SHP77 (cell line): ENCODE measurements at regions not wholly inside any gene's neighbourhood (a gene's known extent, or its start where the extent isn't known, plus 50 kb on each side); places are given as distances from the start of the nearest gene placed in this dataset.
"Not testable (repeated sequence)": the region's sequence is repeated elsewhere in the genome, so short reads cannot be mapped to it uniquely, and the experiment has no call there.

ENCODE experiments used
- DNase-seq, 2 experiments: peaks; one replicate each; lab custom pipeline; 2025; lab: John Stamatoyannopoulos, UW

DNA sequence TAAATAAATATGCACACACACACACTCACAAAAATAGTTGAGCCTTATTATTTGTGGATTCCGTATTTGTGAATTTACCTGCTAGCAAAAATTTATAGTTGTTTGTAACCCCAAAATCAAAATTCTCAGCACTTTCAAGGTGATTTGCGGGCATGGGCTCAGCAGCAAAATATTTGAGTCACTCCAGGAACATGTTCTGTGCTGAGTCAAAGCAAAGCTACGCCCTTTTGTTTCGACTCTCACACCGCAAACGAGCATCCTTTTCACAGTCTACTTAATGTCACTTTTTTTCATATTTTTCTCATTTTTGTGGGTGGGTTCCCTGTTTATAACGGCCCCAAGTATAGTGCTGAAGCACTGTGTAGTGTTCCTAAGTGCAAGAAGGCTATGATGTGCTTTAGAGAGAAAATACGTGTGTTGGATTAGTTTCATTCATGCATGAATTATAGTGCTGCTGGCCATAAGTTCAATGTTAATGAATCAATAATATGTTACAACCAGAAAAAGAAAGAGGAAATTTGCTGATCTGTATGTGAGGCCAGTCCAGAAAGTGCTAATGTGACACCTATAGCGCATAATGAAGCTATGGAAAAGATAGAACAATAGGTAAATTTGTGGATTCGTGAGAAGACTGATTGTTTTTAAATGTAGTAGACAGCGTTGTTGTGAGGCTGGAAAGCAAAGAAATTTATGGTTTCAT lies 723.2 kb upstream of the AGA start:
- DNase-seq = no peak

DNA sequence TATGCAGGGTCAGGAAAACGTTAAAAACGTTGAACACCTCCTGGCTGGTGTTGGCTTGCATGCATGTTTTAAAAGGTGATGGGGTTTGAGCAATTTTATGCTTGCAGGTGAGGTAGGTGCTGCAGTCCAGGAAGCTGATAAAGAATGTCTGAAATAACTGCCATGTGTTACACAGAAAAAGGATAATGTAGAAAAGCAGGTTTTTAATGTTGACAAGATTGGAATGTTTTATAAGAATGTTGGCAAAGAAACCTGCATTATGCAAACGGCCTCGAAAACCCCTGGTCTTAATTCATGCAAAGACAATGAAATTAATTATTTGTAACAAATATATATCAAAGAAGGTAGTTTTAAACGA lies 723.7 kb upstream of the AGA start:
- DNase-seq = no peak

DNA sequence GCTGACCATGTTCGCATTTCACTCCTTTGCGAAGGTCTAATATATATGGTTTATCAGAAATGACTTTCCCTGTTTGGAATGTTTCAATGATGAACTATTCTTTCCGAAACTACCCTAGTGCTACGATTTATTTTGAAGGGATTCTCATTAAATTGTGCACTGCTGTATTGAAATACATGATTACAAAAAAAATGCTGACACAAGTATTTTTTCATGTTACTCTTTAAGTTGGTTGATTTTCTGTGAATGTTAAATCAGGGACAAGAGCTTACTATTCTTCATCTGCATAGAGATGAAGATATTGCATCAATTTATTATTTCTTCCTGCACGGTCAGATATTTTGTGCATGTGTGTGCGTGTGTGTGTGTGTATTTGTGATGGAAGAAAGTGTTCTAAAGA lies 731.5 kb upstream of the AGA start:
- no peak for DNase-seq

DNA sequence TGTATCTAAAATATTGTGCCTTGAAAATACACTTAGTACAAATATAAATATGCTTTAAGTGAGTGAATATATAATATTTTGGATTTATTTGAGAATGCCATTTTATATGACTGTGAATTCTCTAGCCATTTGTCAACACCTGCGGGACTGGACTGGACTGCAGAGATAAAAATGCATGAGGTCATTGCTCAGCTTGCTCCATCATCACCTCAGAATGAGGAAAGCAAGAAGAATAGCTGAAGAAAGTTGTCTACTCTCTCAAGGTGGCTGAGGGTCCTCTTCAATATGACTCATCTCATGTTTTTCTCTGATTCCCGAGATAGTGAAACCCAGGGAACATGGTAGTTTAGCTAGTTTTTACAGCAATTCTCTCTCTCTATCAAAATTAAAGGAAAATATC lies 732.5 kb upstream of the AGA start:
- no peak for DNase-seq

DNA sequence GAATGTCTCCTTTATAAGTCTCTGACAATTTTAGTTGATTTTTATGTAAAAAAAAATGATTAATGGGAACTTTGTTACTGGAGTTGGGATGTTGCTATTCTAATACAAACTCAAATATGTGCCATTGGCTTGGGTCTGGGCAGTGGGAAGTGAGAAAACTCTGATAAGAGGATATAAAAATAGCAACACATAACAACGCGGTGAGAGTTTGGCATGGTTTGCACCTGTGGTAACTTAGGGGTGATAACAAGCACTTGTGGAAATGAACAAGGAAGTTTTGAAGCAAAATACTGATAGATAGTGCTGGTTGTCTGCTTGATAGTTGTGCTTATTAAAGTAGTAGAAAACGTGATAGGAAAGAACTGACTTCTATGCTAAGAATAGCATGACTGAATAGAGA lies 743.3 kb upstream of the AGA start:
- DNase-seq = no peak

DNA sequence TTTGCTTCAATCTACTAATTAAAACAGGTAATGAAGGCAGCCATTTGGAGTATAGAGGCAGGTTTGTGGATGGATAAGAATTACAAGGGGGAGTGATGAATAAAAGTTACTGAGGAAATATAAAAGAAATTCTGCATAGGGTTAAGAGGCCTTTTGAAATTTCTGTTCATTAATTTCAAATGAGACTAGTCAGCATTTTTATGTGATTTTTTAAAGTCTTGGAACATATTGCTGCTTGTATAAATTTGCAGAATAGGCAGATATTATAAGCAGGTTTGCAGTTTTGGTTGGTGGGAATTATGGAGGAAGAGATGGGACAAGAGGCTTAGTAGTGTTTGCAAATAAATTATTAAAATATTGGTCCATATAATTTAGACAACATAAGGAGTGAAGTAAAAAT lies 750.4 kb upstream of the AGA start:
- DNase-seq = no peak

DNA sequence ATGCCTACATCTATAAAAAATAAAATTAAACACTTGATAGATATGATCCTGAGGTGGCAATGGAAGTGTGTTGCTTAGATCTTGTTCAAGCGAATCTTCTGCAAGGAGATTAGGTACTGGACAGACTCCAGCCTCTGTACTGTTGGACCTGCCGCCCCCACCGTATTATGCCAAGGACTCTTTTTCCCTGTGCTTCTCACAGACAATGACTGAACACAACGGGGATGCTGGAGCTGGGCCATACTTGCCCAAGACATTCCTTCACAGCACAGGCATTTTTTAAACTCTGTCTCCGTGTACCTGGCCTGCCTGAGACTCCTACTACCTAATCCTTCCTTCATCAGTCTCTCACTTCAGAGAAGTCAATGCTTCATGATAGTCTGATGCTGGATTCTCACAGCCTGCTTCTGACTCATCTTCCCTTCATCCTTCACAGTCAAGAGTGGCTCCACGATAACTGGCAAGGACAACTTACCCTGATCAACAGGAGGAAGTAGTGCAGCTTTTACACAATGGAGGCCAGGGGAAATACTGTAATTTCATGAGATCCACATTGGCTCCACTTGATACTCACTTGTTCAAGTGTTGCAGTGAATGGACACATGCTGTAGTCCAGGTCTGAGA lies 754.6 kb upstream of the AGA start:
- DNase-seq = no peak

DNA sequence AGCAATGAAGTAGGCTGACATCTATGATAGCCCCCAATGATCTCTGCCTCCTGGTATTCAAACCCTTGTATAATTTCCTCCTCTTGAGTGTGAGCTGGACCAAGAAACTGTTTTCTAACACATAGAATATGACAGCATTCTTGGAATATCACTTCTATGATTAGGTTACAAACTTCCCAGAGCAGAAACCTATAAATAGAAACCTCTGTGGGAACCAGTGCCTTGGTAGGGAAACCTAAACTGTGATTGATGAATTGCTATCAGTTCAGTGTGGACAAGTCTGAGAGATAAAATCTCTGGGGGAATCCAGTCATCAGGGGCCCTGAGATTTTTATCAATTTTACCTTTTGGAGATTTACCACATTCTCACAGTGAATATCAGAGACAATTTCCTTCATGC lies 756.5 kb upstream of the AGA start:
- no peak for DNase-seq

DNA sequence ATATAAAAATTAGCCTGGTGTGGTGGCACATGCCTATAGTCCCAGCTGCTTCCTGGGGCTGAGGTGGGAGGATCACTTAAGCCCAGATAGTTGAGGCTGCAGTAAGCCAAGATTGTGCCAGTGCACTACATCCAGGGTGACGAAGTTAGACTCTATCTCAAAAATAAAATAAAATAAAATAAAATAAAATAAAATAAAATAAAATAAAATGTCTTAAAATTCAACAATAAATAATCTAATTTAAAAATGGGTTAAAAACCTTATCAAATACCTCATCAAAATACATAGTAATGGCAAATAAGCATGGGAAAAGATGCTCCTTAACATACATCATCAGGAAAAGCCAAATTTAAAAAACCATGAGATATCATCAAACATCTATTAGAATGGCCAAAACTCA lies 760.2 kb upstream of the AGA start:
- no peak for DNase-seq

DNA sequence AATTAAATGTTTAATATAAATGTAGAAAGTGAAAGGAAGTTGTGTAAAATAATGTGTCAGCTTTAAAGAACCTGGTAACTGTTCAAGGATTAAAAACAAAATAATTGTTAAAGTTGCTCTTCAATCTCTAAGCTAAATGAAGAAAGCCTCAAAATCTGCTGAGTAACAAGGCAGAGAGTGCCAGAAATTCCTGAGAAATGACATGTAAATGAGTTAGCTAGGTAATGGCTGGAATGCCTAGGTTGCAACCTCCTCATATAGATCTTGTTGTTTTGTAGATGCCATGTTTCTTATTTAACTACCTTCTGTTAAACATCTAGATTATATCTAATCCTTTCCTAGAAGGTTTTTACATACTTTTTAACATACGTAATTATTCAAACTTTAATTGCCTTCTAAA lies 763.6 kb upstream of the AGA start:
- DNase-seq = no peak

DNA sequence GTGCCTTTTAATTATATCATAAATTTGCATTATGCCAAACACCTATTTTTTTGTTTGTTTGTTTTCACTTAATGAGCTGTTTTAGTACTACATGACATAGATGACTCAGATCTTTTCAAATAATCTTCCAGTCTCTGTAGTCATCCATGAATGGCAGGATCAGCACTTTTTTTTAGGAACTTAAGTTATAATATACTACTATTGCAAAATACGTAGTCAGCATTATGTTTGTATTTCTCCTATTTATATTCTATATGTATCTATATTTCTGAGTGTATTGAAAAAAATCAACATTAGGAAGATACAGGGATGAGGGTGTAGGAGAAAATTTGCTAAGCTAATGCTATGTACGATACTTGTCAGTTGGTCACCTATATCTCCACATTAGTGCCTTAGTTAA lies 773.1 kb upstream of the AGA start:
- no peak for DNase-seq

DNA sequence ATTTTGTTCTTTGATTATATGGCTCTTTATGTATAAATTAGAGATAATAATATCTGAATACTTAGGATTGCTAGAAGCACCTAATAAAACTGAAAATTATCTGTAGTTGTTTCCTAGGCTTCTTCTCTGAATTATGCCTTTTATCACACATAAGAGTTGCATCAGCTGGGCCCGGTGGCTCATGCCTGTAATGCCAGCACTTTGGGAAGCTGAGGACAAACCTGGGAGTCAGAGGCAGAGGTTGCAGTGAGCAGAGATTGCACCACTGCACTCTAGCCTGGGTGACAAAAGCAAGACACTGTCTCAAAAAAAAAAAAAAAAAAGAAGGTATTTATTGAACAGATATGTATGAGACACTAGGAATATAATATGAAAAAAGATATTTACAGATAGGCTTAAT lies 773.5 kb upstream of the AGA start:
- no peak for DNase-seq

DNA sequence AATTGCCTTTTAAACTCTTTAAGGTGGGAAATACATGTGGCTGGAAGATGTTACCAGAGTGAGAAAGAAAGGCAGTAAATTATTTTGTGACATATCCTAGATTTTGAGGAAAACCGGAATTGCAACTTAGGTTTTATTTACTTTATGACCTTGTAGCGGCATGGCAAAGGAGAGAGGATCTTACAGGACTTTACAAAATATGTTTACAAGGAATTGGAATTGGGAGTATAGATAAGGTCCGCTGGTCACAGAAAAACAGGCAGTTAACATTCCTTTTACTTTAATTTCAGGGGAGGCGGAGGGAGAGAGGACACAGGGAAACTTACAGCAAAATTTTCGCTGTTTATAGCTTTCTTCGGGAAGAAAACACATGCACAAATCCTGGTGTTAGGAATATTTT lies 784.2 kb upstream of the AGA start:
- not testable (repeated sequence) for DNase-seq

DNA sequence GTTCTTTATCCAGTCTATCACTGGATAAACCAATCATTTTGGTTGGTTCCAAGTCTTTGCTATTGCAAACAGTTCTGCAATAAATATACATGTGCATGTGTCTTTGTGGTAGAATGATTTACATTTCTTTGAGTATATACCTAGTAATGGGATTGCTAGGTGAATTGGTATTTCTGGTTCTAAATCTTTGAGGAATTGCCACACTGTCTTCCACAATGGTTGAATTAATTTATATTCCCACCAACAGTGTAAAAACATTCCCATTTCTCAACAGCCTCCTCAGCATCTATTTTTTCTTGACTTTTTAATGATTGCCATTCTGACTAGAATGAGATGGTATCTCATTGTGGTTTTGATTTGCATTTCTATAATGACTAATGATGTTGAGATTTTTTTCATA lies 791.7 kb upstream of the AGA start:
- no peak for DNase-seq

DNA sequence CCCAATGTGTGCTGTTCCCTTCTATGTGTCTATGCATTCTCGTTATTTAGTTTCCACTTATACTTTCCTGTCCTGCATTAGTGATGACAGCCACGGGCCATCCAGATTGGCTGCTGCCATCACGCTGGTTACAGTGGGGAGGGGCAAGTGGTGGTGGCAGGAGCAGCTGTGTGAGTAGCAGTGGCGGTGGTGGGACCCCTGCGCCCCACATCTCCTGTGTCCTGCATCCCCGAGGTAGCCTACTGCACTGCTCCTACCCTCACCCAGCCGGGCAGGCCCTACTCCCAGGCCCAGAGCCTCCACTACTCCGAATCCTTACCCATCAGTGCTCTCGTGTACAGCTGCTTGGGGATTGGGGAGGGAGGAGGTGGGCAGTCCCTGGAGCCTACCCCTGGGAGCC lies 798.7 kb upstream of the AGA start:
- no peak for DNase-seq

DNA sequence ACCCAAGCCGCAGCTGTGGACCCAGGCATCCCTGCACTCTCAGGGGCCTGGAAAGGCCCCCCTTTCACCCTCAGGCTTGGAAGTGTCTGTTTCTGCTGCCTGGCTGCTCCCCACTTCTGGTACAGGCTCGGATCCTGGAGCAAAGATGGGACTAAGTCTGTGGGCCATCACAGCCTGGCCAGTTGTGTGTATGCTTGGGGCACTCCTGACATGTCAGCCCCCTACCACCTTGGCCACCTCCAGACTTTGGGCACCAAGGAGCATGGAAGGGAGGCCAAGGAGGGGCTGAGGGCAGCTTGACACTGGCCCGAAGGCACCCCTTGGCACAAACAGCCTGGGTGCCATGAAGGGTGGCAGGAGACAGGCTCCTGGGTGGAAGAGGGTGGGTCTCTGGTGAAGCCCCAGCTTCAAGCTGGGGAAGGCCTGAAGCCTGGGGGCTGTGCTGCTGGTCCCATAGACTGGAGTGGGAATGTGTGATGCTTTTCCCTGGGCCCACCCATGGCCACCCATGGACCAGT lies 799.4 kb upstream of the AGA start:
- DNase-seq = no peak

DNA sequence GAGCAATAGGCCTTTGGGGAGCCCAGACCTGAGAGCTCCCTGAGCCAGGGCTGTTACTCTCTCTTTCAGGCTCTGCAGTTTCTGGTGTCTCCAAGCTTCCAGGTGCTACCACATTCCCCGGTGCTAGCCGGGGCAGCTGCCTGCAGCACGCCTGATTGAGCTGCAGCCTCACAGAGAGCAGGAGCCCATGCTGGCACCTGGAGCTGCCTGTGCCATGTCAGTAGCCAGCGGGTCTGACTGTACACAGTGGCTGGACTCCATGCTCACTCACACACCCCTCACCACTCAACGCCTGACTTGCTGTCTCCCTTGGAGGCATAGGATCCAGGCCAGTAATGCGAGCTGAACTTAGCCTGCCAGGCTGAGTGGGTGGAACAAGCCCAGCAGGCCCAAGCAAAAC lies 800.4 kb upstream of the AGA start:
- no peak for DNase-seq

DNA sequence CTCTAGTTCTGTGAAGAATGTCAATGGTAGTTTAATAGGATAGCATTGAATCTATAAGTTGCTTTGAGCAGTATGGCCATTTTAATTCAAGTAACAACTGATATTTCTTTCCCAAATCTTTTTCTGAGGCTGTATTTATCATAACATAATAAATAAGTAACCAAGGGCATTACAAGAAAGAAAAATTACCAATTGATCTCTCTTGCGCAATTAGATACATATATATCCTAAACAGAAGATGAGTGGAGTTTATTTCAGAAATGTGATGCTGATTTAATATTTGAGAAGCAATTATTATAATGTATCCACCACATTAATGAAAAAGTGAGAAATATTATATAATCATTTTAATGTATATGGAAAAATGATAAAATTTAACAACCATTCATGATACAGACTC lies 802.5 kb upstream of the AGA start:
- no peak for DNase-seq

DNA sequence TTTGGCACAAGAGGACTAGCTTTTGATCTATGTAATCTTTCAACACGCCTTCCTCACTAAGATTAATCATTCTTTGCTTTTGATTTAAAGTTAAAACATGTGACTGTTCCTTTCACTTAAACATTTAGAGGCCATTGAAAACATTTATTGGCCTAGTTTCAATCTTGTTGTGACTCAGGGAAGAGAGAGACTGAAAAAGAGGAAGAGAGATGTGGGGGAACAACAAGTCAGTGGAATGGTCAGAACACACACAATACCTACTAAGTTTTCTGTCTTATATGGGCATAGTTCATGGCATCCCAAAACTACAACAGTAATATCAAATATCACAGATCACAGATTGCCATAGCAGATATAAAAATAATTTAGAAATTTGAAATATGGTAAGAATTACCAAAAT lies 812.9 kb upstream of the AGA start:
- DNase-seq = no peak

DNA sequence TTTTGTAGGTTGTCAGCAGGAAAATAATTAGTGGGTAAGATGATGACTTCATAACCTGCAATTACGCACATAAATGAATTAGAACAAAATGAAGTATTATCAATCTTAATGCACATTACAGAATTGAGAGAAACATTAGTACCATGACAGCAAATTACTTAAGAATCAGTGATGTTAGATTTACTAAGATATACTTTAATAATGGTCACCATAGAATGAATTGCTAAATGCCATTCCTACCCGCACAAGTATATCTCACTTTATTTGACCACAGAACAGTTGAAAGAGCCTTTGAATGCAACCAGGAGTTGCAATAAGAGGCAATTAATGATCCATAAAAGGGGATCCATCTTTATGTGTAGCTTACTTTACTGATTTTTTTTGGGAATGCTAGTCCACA lies 816.4 kb upstream of the AGA start:
- DNase-seq = no peak

DNA sequence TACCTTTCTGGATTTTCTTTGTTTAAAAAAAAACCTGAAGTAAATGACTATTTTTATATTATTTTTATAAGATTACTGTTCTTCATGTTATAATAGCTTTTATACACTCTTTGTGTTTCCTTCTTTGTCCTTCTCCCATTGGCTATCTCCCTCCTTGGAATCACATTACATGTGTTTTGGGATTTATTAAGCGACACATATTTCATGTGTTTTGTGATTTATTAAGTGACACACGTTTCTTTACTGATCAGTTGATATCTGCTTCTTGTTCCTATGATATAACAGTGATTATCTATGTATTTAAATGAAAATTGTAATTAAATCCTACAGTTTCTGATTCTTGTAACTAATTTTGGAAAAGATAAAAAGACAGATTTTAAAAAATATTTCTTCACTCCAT lies 817.3 kb upstream of the AGA start:
- DNase-seq = no peak

DNA sequence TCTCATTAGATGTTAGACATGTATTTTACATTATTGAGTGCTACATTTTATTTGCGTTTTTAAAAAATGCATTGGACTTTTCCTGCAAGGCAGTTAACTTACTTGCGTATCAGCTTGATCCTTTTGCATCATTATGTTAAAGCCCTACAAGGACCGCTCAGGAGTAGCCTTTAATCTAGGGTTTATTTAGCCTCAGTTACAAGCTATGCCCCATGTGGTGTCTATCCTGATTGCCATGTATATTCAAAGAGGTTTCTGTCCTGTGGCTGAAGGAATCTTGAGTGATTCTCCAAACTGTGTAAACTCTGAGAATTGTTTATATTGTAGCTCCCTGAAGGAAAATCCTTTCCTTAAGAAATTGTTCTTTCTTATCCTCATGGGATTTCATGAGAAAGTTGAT lies 821.8 kb upstream of the AGA start:
- no peak for DNase-seq

DNA sequence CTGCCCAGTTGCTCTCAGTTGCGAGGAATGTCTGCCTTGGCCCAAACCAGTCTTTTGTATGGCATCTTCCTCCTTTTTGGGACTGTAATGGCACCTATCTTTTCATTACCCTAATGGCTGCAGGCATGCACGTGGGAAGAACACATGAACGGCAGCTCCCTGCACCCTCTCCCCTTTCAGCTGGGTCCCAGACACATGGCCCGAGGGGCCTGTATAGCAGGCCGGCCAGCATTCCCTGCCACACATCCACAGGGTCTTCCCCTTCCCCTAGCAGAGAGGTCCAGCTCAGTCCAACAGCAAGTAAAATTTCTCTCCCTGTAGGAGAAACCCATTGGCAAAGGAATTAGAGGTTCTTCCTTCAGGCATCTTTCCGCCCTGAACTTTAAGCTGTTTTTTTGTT lies 829.1 kb upstream of the AGA start:
- DNase-seq = no peak

DNA sequence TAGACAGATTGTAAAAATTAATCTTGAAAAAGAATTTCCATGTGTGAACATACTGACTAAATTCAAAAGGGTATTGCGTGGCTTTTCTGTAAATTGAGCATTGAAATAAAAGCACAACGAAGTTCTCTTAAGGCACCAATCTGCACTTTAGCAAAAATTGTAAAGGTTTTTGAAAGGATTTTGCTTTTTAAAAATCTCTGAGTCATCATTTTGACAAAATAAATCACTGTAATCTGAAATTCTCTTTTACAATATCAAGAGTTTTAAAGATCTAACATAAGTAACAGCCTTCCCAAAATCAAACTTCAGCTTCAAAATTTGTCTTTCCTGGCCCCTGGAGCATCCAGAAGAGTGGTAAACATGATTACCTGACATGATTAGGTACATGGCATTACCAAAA lies 830.9 kb upstream of the AGA start:
- no peak for DNase-seq
